MM.1S (cell line): ENCODE measurements at regions not wholly inside any gene's neighbourhood (a gene's known extent, or its start where the extent isn't known, plus 50 kb on each side); places are given as distances from the start of the nearest gene placed in this dataset.
A peak's percentile ranks its signal among the peaks of the same experiment; 100 is the strongest.

Experiments used
- DNase-seq: peaks from one replicate; pipeline ENCODE4 v3.0.0-alpha.2; 2015
- H2AFZ ChIP-seq: fragments of 300-600 bp; sonication (generic); 2 replicates; pipeline ENCODE4 v1.6.0; 2016; ENCODE audit warnings: antibody characterized with exemption, low read length
- H3F3A ChIP-seq: fragments of 300-600 bp; sonication (generic); 2 replicates; pipeline ENCODE4 v1.6.1; 2016; ENCODE audit warnings: mild to moderate bottlenecking, antibody characterized with exemption, low read length, moderate library complexity, mixed read lengths; ENCODE audit not compliant: insufficient read depth
- H3K27ac ChIP-seq: fragments of 300-600 bp; sonication (generic); 2 replicates; pipeline ENCODE4 v1.5.1; 2016; ENCODE audit warnings: mild to moderate bottlenecking, low read length
- H3K27me3 ChIP-seq: fragments of 300-600 bp; sonication (generic); replicated peaks from 2 replicates; pipeline ENCODE4 v1.6.0; 2016; ENCODE audit warnings: low read length; ENCODE audit not compliant: insufficient read depth
- H3K36me3 ChIP-seq: fragments of 300-600 bp; sonication (generic); replicated peaks from 2 replicates; pipeline ENCODE4 v1.6.1; 2016; ENCODE audit warnings: mild to moderate bottlenecking, low read length, mixed read lengths; ENCODE audit not compliant: insufficient read depth
- H3K4me1 ChIP-seq: fragments of 300-600 bp; sonication (generic); 2 replicates; pipeline ENCODE4 v1.6.1; 2016; ENCODE audit warnings: low read length, mixed read lengths
- H3K4me2 ChIP-seq: fragments of 300-600 bp; sonication (generic); 2 replicates; pipeline ENCODE4 v1.6.0; 2016; ENCODE audit warnings: low read depth, low read length
- H3K4me3 ChIP-seq: fragments of 300-600 bp; sonication (generic); 2 replicates; pipeline ENCODE4 v1.5.1; 2016; ENCODE audit warnings: low read length, mixed read lengths
- H3K79me2 ChIP-seq: fragments of 300-600 bp; sonication (generic); 2 replicates; pipeline ENCODE4 v1.6.1; 2016; ENCODE audit warnings: mixed run types, low read length, mixed read lengths
- H3K9ac ChIP-seq: fragments of 300-600 bp; sonication (generic); 2 replicates; pipeline ENCODE4 v1.6.1; 2016; ENCODE audit warnings: low read length, mixed read lengths
- H3K9me2 ChIP-seq: fragments of 300-600 bp; sonication (generic); replicated peaks from 2 replicates; pipeline ENCODE4 v1.6.1; 2016; ENCODE audit warnings: mild to moderate bottlenecking, low read length, mixed read lengths; ENCODE audit not compliant: insufficient read depth
- H3K9me3 ChIP-seq: fragments of 300-600 bp; sonication (generic); replicated peaks from 2 replicates; pipeline ENCODE4 v1.6.1; 2016; ENCODE audit warnings: mild to moderate bottlenecking, low read length, mixed read lengths; ENCODE audit not compliant: insufficient read depth
- H4K20me1 ChIP-seq: fragments of 300-600 bp; sonication (generic); 2 replicates; pipeline ENCODE4 v1.6.1; 2016; ENCODE audit warnings: mild to moderate bottlenecking, low read length, moderate library complexity, mixed read lengths; ENCODE audit not compliant: insufficient read depth
- CTCF ChIP-seq: fragments of 300-600 bp; sonication (generic); IDR thresholded peaks from 2 replicates; pipeline ENCODE4 v1.5.1; 2016; ENCODE audit warnings: antibody characterized with exemption, low read length, mixed read lengths
- EZH2 ChIP-seq: fragments of 300-600 bp; sonication (generic); optimal IDR thresholded peaks from 2 replicates; pipeline ENCODE3; 2017; ENCODE audit warnings: low read depth, mild to moderate bottlenecking, antibody characterized with exemption, low read length, mixed read lengths
- EZH2phosphoT487 ChIP-seq: fragments of 300-600 bp; sonication (generic); IDR thresholded peaks from 2 replicates; pipeline ENCODE4 v1.6.1; 2018; ENCODE audit warnings: antibody characterized with exemption, low read length

- Histone ChIP-seq H3F3A (no peaks in the 10 kb centered on the region), H3K4me3 (no peak overlapping the region), H3K27ac (no peak overlapping the region), H3K9me3 (no peaks in the 10 kb centered on the region), H3K9ac (no peak overlapping the region), H3K4me1 (peaks cover 27% of the 10 kb centered on the region), H4K20me1 (no peaks in the 10 kb centered on the region), H2AFZ (no peak overlapping the region), H3K27me3 (no peaks in the 10 kb centered on the region), H3K36me3 (no peaks in the 10 kb centered on the region), H3K9me2 (no peaks in the 10 kb centered on the region), H3K4me2 (no peak overlapping the region), H3K79me2 (no peaks in the 10 kb centered on the region)
- TF ChIP-seq EZH2phosphoT487 = no peak
- no peak for TF ChIP-seq CTCF
- no peak for TF ChIP-seq EZH2
- DNase-seq = peak; percentile 82
Measured at GRCh38 chr3:152737021-152737908, 97.7 kb upstream of the P2RY1 start.

- Histone ChIP-seq H3K4me1 (peaks cover 37% of the 10 kb centered on the region), H3K79me2 (no peaks in the 10 kb centered on the region), H3K9me2 (no peaks in the 10 kb centered on the region), H3K27ac (no peak overlapping the region), H4K20me1 (no peaks in the 10 kb centered on the region), H3K4me2 (no peak overlapping the region), H3K27me3 (no peaks in the 10 kb centered on the region), H2AFZ (no peak overlapping the region), H3K9me3 (no peaks in the 10 kb centered on the region), H3K9ac (no peak overlapping the region), H3K36me3 (no peaks in the 10 kb centered on the region), H3K4me3 (no peak overlapping the region), H3F3A (no peaks in the 10 kb centered on the region)
- DNase-seq = peak; percentile 46
- no peak for TF ChIP-seq EZH2
- TF ChIP-seq CTCF = no peak
- no peak for TF ChIP-seq EZH2phosphoT487
Measured at GRCh38 chr3:152738656-152739055, 96.3 kb upstream of the P2RY1 start.

GRCh38 chr3:152742368-152743347 is 92.3 kb upstream of the P2RY1 start:
- H2AFZ ChIP-seq = no peak overlapping the region

More at GRCh38 chr3:152742368-152743347, 92.3 kb upstream of the P2RY1 start:
- Histone ChIP-seq H3K9me2 (no peaks in the 10 kb centered on the region), H3K4me1 (peaks cover 27% of the 10 kb centered on the region), H3F3A (no peaks in the 10 kb centered on the region), H4K20me1 (no peaks in the 10 kb centered on the region), H3K9ac (no peak overlapping the region), H3K4me2 (peak overlapping the region; percentile 12; the same call in 1 of the 2 replicates), H3K36me3 (no peaks in the 10 kb centered on the region), H3K4me3 (no peak overlapping the region), H3K27me3 (no peaks in the 10 kb centered on the region), H3K9me3 (no peaks in the 10 kb centered on the region), H3K27ac (peak overlapping the region; percentile 8; the same call in 1 of the 2 replicates), H3K79me2 (no peaks in the 10 kb centered on the region)
- peak; percentile 30 for DNase-seq
- TF ChIP-seq EZH2phosphoT487 = no peak
